ENCODE measurements at regions not wholly inside any gene's neighbourhood (a gene's known extent, or its start where the extent isn't known, plus 50 kb on each side); places are given as distances from the start of the nearest gene placed in this dataset.

DNA sequence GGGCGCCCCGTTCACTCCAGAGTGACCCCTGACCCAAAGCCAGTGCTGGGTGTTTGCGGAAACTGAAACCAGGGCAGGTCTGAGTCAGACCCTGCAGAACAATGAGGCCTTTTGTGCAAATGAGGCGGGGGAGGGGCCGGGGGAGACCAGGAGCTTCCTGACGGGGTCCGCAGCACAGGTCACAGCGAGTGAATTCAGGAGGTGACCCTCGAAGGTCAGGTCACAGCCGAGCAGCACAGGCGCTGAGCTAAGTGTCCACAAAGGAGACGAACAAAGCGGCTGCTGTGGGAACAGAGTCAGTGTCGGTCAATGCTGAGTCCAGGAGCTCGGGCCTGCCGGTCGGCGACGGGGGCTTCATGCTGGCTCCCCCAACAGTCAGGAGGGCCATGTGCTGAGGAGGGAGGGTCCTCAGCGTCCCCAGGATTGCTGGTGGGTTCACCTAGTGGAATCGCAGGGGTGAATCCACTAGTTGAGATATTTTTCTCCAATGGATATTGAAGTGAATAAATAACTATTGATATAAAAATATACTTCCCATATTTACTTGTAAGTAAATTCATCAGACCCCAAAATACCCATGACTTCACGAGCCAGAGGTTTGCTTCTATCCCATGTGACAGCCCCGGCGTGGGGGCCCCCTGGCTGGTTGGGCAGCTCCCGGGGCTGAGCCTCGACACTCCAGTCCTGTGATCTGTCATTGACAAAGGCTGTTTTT is 188.4 kb upstream of the SULF2 start:
- no peak for FAIRE-seq
- in situ Hi-C loops (cut with MboI) (no loop called here), intact Hi-C loops (cut with micrococcal nuclease; ENCODE audit: unreplicated experiment) (no loop called here)
- Histone ChIP-seq H3K27ac (ENCODE audit: control insufficient read depth, insufficient read depth) (no peak overlapping the region), H2AFZ (ENCODE audit: control insufficient read depth, low read depth, low read length) (no peak overlapping the region), H3K4me3 (no peak overlapping the region), H4K20me1 (ENCODE audit: control insufficient read depth, insufficient read depth) (no peaks in the 10 kb centered on the region), H3K9ac (ENCODE audit: control insufficient read depth, insufficient read depth, low read length) (no peak overlapping the region), H3K27me3 (replicated peaks in 1 of 2; ENCODE audit: control insufficient read depth in 2 of 2, insufficient read depth in 2 of 2, low read length in 1 of 2) (no peaks in the 10 kb centered on the region), H3K79me2 (ENCODE audit: control insufficient read depth, insufficient read depth, low read length) (no peaks in the 10 kb centered on the region), H3K36me3 (ENCODE audit: control insufficient read depth in 2 of 2, insufficient read depth in 2 of 2, low read length in 1 of 2) (no peaks in the 10 kb centered on the region), H3K4me2 (ENCODE audit: control insufficient read depth, insufficient read depth) (no peak overlapping the region), H3K9me3 (replicated peaks; ENCODE audit: control insufficient read depth, insufficient read depth, low read length) (peaks cover 8% of the 10 kb centered on the region; the same call in 2 of the 3 replicates), H3K4me1 (ENCODE audit: control insufficient read depth, insufficient read depth, low read length) (peaks cover 28% of the 10 kb centered on the region)
- ChIA-PET CTCF (no interaction called here), SMC1A (ENCODE audit: uncharacterized antibody, unreplicated experiment) (interaction anchor here (1.1 kb wide), 1 partner anchor 647 kb away, joined by 5 read pairs; no protein-coding TSS in a partner anchor), POLR2A (interaction anchor here (0.8 kb wide), 1 partner anchor 60 kb away, joined by 3 read pairs; no protein-coding TSS in a partner anchor), RAD21 (ENCODE audit: unreplicated experiment) (interaction anchor here (1.2 kb wide), 1 partner anchor 392 kb away, joined by 3 read pairs; no protein-coding TSS in a partner anchor)
- 0 out of 4 replicates have a peak, but pooled peaks of 1 of the 2 experiments have one; percentile 23 for TF ChIP-seq ETV6 (conservative IDR thresholded peaks at IDR 0.05 in 1 of 2, IDR thresholded peaks at IDR 0.05 in 1 of 2; ENCODE audit: borderline replicate concordance in 1 of 2, low read depth in 1 of 2)
- no peak for TF ChIP-seq RAD51 (IDR thresholded peaks at IDR 0.05)
- TF ChIP-seq JUNB (IDR thresholded peaks at IDR 0.05), result peak; percentile 31; the same call in 1 of the 2 replicates
- TF ChIP-seq EED (IDR thresholded peaks at IDR 0.05; ENCODE audit: low read depth), result 0 out of 2 replicates have a peak, but pooled peaks have one; percentile 37
- peak; percentile 92 for TF ChIP-seq NR2F1 (conservative IDR thresholded peaks at IDR 0.05)
- peak; percentile 20; the same call in 1 of the 2 replicates for TF ChIP-seq PAX5 (IDR thresholded peaks at IDR 0.05; ENCODE audit: borderline replicate concordance, low read depth, low read length)
- no peak for TF ChIP-seq SUPT20H (IDR thresholded peaks at IDR 0.05; ENCODE audit: borderline replicate concordance, control insufficient read depth, low read depth, low read length)
- peak; percentile 9 for TF ChIP-seq SP1 (IDR thresholded peaks at IDR 0.05; ENCODE audit: low read depth, low read length)
- DNase-seq (ENCODE audit: low read depth, low spot score), result no peak
- ATAC-seq, result peak; percentile 72
- WGBS (ENCODE audit: insufficient coverage, insufficient replicate concordance, low lambda C conversion rate, missing lambda C conversion rate), result 35% methylated on average over 26 of the region's 26 CpGs
- BruUV-seq (replicated peaks), result no TSS peak
